ENCODE measurements at regions not wholly inside any gene's neighbourhood (a gene's known extent, or its start where the extent isn't known, plus 50 kb on each side); places are given as distances from the start of the nearest gene placed in this dataset.
"Not testable (repeated sequence)": the region's sequence is repeated elsewhere in the genome, so short reads cannot be mapped to it uniquely, and the experiment has no call there.

DNA sequence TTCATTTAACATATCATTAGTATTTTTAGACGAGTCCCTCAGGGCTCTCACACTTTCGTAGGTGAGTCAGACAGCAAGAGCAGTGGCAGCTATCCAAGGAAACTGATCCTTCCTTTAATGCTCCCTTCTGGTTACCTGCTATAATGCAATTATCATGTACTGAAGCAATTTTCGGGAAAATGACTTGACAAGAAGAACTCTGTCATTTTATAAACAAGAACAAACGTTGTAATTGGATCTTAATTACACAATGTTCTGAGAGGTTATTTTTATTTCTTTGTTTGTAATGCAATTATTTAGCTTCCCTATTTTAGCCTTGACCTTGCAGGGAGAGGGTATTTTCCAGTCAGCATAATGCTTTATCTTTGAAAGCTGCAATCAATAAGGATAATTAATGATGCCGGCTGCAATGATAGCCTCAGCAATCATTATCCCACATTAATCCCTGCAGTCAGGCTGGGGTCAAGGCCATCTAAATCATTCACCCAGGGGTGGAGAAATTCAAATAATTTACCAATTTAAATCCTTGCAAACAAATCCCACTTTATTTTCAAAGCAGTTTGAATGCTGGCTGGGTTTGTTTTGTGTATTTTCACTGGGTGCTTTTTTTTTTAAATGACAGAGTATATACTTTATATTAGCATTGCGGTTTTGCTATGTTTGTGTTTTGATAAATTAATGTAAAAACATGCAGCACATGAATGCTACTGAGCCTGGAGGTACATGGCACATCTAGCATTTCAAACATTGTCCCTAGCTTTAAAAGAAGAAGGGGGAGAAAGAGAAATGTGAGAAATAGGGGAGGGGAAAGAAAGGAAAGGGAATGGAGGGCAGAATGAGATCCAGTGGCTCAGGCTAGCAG lies 249.9 kb downstream of the SHOX2 start:
- DNase-seq, result peak; percentile 89

GRCh38 chr3:157845839-157846238 lies 260.4 kb downstream of the SHOX2 start:
- DNase-seq, result not testable (repeated sequence)

GRCh38 chr3:157844800-157845565 lies 261.2 kb downstream of the SHOX2 start:
- DNase-seq, result no peak

- peak; percentile 38 for DNase-seq
Measured at GRCh38 chr3:157844216-157844615, 262.0 kb downstream of the SHOX2 start.

DNA sequence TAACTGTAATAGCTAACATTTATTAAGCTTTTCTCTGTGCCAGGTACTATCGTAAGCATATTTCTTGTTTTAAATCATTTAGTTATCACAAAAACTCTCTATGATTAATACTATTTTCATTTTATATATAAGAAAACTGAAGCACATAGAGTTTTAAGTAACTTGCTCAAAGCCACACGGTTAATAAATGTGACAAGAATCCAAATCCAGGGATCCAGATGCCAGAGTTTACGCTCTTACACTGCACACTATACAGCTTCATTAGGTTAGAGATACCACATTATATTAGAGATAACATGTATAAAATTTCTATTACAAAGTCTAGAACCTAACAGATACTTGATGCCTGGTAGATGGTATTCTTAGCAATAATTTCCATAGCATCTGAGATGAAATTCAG lies 265.2 kb downstream of the SHOX2 start:
- no peak for DNase-seq

DNA sequence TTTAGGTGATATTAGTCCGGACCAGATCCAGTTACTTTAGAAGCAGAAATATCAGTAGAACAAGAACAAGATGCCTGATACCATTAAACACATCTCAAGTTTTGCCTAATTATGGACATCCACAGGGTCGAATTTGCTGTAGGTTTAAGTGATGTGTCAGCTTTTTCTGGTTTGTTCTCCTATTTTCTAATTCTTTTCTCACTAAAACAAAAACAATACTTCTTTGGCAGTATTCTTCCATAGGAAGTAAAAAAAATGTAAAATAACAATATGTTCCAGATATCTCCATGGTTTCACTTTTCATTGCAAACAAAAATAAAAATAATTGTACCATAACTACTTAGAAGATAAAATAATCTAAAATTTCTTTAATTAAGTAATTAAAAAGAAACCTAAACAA lies 265.7 kb downstream of the SHOX2 start:
- no peak for DNase-seq

- DNase-seq, result no peak
Measured at GRCh38 chr3:157838457-157838856, 267.8 kb downstream of the SHOX2 start.

DNA sequence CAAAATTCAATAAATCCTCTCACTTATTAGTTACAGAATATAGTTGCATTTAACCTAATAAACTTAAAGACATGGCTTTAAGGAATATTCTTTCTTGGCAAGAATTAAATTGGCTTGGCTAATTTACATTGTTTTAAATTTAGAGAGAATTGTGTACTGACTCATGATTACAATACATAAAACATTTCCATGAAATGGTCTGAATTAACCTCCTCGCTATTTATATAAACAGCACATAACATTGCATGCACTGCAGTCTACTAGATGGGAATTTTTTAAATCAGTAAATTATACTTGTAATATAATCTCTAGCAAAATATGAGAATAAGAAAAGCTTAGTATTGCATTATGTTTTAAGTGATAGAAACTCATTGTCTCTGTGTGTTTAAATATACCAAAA lies 268.9 kb downstream of the SHOX2 start:
- no peak for DNase-seq

GRCh38 chr3:157836022-157836421 lies 270.2 kb downstream of the SHOX2 start:
- DNase-seq, result no peak

DNA sequence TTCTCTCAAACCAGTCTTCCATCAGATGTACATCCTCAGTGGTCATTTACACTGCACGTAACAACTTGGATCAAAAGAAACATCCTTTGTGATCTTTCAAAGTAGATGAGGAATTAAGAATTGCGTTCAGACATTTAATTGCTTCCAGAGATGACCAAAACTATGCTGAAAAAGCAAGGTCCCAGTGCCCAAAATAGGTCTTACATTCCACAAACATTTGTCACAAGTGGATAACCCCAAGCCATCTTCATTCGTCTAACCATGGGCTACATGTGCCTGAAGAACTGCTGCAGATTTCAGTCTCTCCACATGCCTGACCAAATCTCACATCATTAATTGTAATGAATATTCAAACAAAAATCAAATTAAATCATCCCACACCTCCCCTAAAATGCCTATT lies 273.6 kb downstream of the SHOX2 start:
- no peak for DNase-seq

DNA sequence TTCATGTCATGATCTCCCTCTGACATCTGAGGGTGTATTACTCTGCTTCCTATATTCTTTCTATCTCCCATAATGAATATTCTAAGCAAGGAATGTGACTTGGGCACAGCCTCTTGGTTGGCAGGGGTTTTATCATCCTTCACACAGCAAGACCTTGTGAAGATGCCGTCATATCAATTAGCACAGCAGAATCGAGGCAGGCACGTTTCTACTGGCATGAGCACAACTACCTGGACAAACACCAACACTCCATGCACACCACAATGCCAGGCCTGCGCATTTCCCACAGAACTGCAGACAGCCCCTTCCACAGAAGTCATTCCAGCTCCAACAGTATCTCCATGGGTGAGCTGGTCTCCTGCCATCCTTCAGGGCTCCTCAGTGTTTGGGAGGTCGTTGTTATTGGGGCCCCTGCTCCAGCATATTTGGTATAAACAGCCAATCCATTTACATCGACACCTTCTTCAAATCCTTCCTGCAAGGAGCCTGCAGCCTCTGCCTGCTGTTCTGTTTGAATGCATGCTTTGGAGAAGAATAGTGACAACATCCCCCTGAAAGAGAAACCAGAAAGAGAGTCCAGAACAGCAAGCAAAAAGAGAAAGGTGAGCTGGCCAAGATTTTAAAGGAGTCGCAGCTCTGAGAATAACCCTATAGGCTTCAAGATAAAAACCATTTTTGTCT lies 275.5 kb downstream of the SHOX2 start:
- no peak for DNase-seq

DNA sequence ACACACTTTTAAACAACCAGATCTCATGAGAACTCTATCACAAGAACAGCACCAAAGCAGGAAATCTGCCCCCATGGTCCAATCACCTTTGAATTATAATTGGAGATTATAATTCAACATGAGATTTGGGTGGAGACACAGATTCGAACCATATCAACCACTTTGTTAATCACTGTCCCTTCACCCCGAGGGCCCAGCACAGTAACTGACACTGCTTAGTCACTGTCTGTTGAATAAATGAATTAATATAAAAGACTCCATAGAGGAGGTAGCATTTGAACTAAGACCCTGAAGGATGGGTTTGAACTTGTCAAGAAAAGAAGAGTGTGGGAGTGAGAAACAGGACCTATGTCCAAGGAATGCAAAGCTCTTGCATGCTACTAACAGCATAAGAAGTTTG lies 276.4 kb downstream of the SHOX2 start:
- no peak for DNase-seq

GRCh38 chr3:157824281-157824680 lies 281.9 kb downstream of the SHOX2 start:
- no peak for DNase-seq

GRCh38 chr3:157823050-157823449 lies 283.2 kb downstream of the SHOX2 start:
- no peak for DNase-seq

DNA sequence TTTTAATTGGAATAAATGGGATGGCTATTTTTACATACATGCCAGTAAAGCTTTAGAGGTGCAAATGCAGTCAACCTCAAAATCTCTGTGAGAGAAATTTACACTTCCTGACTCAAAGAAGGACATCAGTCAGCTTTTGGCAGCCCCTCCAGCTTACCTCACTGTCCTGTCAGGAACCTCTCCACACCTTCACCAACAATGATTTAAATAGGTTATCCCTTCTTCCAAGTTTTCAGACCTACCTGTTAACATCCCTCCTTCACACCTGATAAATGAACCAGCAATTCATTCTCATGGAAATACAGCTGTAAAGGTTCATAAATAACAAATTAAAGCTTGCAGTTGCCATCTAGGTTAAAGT lies 286.1 kb downstream of the SHOX2 start:
- DNase-seq, result no peak

- DNase-seq, result no peak
Measured at GRCh38 chr3:157819270-157820156, 286.7 kb downstream of the SHOX2 start.

GRCh38 chr3:157816896-157817295 lies 289.3 kb downstream of the SHOX2 start:
- DNase-seq, result no peak

GRCh38 chr3:157816296-157816695 lies 289.9 kb downstream of the SHOX2 start:
- no peak for DNase-seq

DNA sequence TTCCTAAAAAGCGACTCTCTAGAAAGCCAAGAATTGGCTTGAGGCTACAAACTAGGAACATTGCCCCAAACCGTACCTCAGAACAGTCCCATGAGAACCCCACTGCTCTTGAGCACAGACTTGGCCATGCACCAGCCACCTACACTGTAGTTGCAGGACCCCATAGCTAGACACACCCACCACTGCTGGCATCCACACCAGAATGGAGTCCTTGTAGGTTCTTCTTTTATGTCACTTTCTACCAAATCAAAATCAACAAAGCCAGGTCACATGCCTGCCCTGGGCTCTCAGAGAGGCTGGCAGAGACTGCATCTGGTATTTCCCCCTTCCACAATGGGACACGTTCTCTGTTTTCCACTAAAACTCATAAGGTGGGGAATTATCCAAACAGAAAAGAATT lies 290.5 kb downstream of the SHOX2 start:
- DNase-seq, result no peak

GRCh38 chr3:157810924-157811718 lies 295.1 kb downstream of the SHOX2 start:
- peak; percentile 10 for DNase-seq

GRCh38 chr3:157807280-157807679 lies 298.9 kb downstream of the SHOX2 start:
- DNase-seq, result no peak

DNA sequence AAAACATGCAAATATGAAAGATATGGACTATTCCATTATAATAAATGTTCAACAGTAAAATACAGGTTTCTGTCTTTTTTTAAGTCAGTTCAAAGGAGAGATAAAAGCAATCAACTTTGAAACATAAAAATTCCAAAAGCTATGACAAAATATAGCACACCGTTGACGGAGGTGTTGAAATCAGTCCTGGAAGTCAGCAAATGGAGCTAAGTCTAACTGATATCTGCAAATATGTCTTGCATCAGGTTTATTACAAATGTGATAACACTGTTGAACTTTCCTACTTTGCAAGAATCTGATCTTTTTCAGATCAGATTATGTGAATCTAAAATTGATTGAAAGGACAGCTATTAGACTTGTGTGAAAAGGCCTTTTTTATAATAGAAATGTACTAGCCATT lies 300.7 kb downstream of the SHOX2 start:
- DNase-seq, result no peak

All from NCI-H2171 (cell line).